ENCODE measurements at regions not wholly inside any gene's neighbourhood (a gene's known extent, or its start where the extent isn't known, plus 50 kb on each side); places are given as distances from the start of the nearest gene placed in this dataset.
A peak's percentile ranks its signal among the peaks of the same experiment; 100 is the strongest.
"Not testable (repeated sequence)": the region's sequence is repeated elsewhere in the genome, so short reads cannot be mapped to it uniquely, and the experiment has no call there.

DNA sequence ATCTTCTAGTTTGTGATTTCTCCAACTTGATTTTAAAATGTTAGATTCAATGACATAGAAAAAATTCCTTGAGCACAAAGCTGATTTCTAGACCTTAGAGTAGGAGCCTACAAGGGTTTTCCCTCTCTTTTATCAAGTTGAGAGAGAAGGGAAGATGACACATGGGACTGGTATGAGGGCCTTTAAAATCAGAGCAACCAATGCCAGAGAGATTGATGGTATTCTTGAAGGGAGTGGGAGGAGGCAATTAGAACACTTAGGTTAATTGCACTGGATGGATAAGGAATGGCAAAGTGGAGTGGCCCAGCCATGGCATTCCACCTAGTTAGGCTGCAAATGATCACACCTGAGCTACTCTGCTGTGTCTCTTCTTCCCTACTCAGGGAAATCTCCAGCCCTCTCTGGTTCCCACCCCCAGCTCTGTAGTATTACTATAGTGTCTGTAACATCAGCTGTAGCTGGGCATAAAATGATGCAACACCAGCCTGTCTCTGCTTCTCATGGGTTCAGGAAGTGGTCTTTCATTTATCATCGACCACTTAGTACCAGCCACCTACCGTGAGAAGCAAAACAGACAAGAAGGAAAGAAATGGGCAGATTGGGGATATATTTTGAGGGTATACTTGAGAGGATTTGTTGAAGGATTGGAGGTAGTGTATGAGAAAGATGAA, 333.6 kb downstream of the DLEU7 start:
- no peak overlapping the region for H3K56ac ChIP-seq (ENCODE audit: low read length)
- no peak overlapping the region for H3K23ac ChIP-seq (ENCODE audit: low read length)
- no peak overlapping the region for H2BK120ac ChIP-seq (ENCODE audit: low read depth, low read length)
- no peak overlapping the region for H4K8ac ChIP-seq (ENCODE audit: low read depth, low read length)
- no peaks in the 10 kb centered on the region for H3K79me1 ChIP-seq (ENCODE audit: low read length)
- H3K4me3 ChIP-seq (ENCODE audit: low read length), result no peak overlapping the region
- H3K18ac ChIP-seq (ENCODE audit: low read length), result no peak overlapping the region
- H2BK15ac ChIP-seq (replicated peaks; ENCODE audit: low read depth), result no peak overlapping the region
- peak; percentile 28 for DNase-seq
- no peaks in the 10 kb centered on the region for H3K27me3 ChIP-seq (ENCODE audit: insufficient read depth, low read length, poor library complexity)
- no peaks in the 10 kb centered on the region for H3K36me3 ChIP-seq (ENCODE audit: control insufficient read depth, insufficient read depth, low read length)
- WGBS (ENCODE audit: extremely low coverage, insufficient coverage, low lambda C conversion rate), result no CpG with 5 or more reads among the region's 2 CpGs
- no peaks in the 10 kb centered on the region for H3K4me1 ChIP-seq (ENCODE audit: control insufficient read depth, low read depth, low read length)
- H3K79me2 ChIP-seq (ENCODE audit: control insufficient read depth, insufficient read depth, low read length), result no peaks in the 10 kb centered on the region
- H3K4me2 ChIP-seq (ENCODE audit: low read length), result no peak overlapping the region
- no peak overlapping the region for H3K9ac ChIP-seq (ENCODE audit: low read length)
- no peak overlapping the region for H3K27ac ChIP-seq (ENCODE audit: low read depth, low read length)
- H2AK5ac ChIP-seq (ENCODE audit: low read length), result no peak overlapping the region
- no peak overlapping the region for H2BK5ac ChIP-seq (ENCODE audit: low read length)
- no peak overlapping the region for H4K5ac ChIP-seq (ENCODE audit: low read length)
- H3K4ac ChIP-seq (ENCODE audit: low read depth, low read length), result no peak overlapping the region

DNA sequence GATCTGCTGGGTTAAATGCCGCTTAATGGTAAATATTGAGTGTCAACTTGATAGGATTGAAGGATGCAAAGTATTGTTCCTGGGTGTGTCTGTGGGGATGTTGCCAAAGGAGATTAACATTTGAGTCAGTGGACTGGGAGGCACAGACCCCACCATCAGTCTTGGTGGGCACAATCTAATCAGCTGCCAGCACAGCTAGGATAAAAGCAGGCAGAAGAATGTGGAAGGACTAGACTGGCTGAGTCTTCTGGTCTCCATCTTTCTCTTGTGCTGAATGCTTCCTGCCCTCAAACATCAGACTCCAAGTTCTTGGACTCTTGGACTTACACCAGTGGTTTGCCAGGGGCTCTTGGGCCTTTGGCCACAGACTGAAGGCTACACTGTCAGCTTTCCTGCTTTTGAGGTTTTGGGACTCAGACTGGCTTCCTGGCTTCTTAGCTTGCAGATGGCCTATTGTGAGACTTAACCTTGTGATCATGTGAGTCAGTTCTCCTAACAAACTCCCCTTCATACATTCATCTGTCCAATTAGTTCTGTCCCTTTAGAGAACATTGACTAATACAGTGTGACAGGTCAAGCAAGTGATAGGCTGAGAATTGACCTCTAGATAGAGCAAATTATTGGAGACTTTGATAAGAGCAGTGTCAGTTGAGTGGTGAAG, 332.5 kb downstream of the DLEU7 start:
- H3K9ac ChIP-seq (ENCODE audit: low read length); H2AK5ac ChIP-seq (ENCODE audit: low read length); H3K4me3 ChIP-seq (ENCODE audit: low read length); H3K4me2 ChIP-seq (ENCODE audit: low read length); H3K4ac ChIP-seq (ENCODE audit: low read depth, low read length); H3K56ac ChIP-seq (ENCODE audit: low read length); H3K23ac ChIP-seq (ENCODE audit: low read length); H3K36me3 ChIP-seq (ENCODE audit: control insufficient read depth, insufficient read depth, low read length); H3K79me1 ChIP-seq (ENCODE audit: low read length); H2BK15ac ChIP-seq (replicated peaks; ENCODE audit: low read depth); H4K5ac ChIP-seq (ENCODE audit: low read length); H3K18ac ChIP-seq (ENCODE audit: low read length); H4K8ac ChIP-seq (ENCODE audit: low read depth, low read length); DNase-seq; H3K79me2 ChIP-seq (ENCODE audit: control insufficient read depth, insufficient read depth, low read length); H3K27ac ChIP-seq (ENCODE audit: low read depth, low read length); H3K27me3 ChIP-seq (ENCODE audit: insufficient read depth, low read length, poor library complexity); H2BK5ac ChIP-seq (ENCODE audit: low read length); H3K4me1 ChIP-seq (ENCODE audit: control insufficient read depth, low read depth, low read length); H2BK120ac ChIP-seq (ENCODE audit: low read depth, low read length): not testable (repeated sequence)
- no CpG with 5 or more reads among the region's 1 CpG for WGBS (ENCODE audit: extremely low coverage, insufficient coverage, low lambda C conversion rate)

GRCh38 chr13:50511877-50512341, 331.6 kb downstream of the DLEU7 start:
- H3K36me3 ChIP-seq (ENCODE audit: control insufficient read depth, insufficient read depth, low read length), result no peaks in the 10 kb centered on the region
- no peak overlapping the region for H2AK5ac ChIP-seq (ENCODE audit: low read length)
- no peaks in the 10 kb centered on the region for H3K27me3 ChIP-seq (ENCODE audit: insufficient read depth, low read length, poor library complexity)
- no peak overlapping the region for H3K27ac ChIP-seq (ENCODE audit: low read depth, low read length)
- no peak overlapping the region for H3K4ac ChIP-seq (ENCODE audit: low read depth, low read length)
- no CpG with 5 or more reads among the region's 4 CpGs for WGBS (ENCODE audit: extremely low coverage, insufficient coverage, low lambda C conversion rate)
- no peak overlapping the region for H3K4me2 ChIP-seq (ENCODE audit: low read length)
- H3K23ac ChIP-seq (ENCODE audit: low read length), result no peak overlapping the region
- no peaks in the 10 kb centered on the region for H3K79me1 ChIP-seq (ENCODE audit: low read length)
- no peak overlapping the region for H2BK120ac ChIP-seq (ENCODE audit: low read depth, low read length)
- H3K79me2 ChIP-seq (ENCODE audit: control insufficient read depth, insufficient read depth, low read length), result no peaks in the 10 kb centered on the region
- H3K9ac ChIP-seq (ENCODE audit: low read length), result no peak overlapping the region
- no peak overlapping the region for H3K56ac ChIP-seq (ENCODE audit: low read length)
- no peak overlapping the region for H4K8ac ChIP-seq (ENCODE audit: low read depth, low read length)
- H3K4me3 ChIP-seq (ENCODE audit: low read length), result no peak overlapping the region
- H2BK15ac ChIP-seq (replicated peaks; ENCODE audit: low read depth), result no peak overlapping the region
- no peaks in the 10 kb centered on the region for H3K4me1 ChIP-seq (ENCODE audit: control insufficient read depth, low read depth, low read length)
- H4K5ac ChIP-seq (ENCODE audit: low read length), result no peak overlapping the region
- no peak overlapping the region for H3K18ac ChIP-seq (ENCODE audit: low read length)
- DNase-seq, result no peak
- no peak overlapping the region for H2BK5ac ChIP-seq (ENCODE audit: low read length)

DNA sequence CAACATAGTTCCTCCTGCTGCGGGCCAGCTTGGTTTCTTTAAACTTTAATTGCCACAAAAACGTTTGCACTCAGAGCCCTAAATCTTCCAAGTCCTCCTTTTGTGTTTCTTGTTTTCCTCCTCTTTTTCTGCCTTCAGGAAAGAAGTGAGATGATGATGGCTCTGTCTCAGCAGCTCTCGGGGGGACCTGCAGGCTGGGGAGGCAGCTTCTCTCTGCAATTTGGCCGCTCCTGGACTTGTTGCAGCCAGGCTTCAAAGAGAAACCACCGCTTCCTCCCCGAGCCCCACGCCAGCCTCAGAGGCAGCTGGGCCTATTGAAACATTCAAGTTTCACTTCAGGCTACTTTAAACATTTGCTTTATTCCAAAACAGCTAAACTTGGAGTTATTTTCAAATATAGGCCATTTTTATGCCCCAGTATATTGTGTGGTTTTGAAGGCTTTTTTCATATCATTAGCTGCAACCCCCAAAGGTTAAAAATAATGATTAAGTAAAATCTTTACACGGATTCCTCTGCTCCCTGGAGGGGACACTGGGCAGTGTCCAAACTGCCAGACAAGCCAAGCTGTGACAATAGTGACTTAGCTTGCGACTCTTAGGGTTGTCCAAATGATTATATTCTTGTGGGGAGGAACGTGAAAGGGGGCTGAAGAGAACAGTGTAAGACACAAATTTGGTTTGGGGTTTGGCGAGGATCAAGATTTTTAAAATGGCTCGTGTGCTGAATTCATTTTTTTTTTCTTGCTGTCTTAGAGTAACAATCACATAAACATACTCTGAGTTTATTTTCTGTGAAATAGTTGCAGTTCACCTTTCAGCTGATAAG, 330.8 kb downstream of the DLEU7 start:
- Histone ChIP-seq H4K5ac (ENCODE audit: low read length) (no peak overlapping the region), H3K27ac (ENCODE audit: low read depth, low read length) (no peak overlapping the region), H3K4me3 (ENCODE audit: low read length) (no peak overlapping the region), H3K4me2 (ENCODE audit: low read length) (no peak overlapping the region), H2BK15ac (replicated peaks; ENCODE audit: low read depth) (no peak overlapping the region), H3K79me2 (ENCODE audit: control insufficient read depth, insufficient read depth, low read length) (no peaks in the 10 kb centered on the region), H3K18ac (ENCODE audit: low read length) (no peak overlapping the region), H3K4me1 (ENCODE audit: control insufficient read depth, low read depth, low read length) (no peaks in the 10 kb centered on the region), H3K27me3 (ENCODE audit: insufficient read depth, low read length, poor library complexity) (no peaks in the 10 kb centered on the region), H4K8ac (ENCODE audit: low read depth, low read length) (no peak overlapping the region), H3K9ac (ENCODE audit: low read length) (no peak overlapping the region), H2BK120ac (ENCODE audit: low read depth, low read length) (no peak overlapping the region), H3K79me1 (ENCODE audit: low read length) (no peaks in the 10 kb centered on the region), H2BK5ac (ENCODE audit: low read length) (no peak overlapping the region), H3K56ac (ENCODE audit: low read length) (no peak overlapping the region), H3K36me3 (ENCODE audit: control insufficient read depth, insufficient read depth, low read length) (no peaks in the 10 kb centered on the region), H2AK5ac (ENCODE audit: low read length) (no peak overlapping the region), H3K4ac (ENCODE audit: low read depth, low read length) (no peak overlapping the region), H3K23ac (ENCODE audit: low read length) (no peak overlapping the region)
- WGBS (ENCODE audit: extremely low coverage, insufficient coverage, low lambda C conversion rate), result no CpG with 5 or more reads among the region's 12 CpGs
- no peak for DNase-seq

- Histone ChIP-seq H3K79me2 (ENCODE audit: control insufficient read depth, insufficient read depth, low read length) (no peaks in the 10 kb centered on the region), H3K4me3 (ENCODE audit: low read length) (no peak overlapping the region), H2AK5ac (ENCODE audit: low read length) (no peak overlapping the region), H3K9ac (ENCODE audit: low read length) (no peak overlapping the region), H3K36me3 (ENCODE audit: control insufficient read depth, insufficient read depth, low read length) (no peaks in the 10 kb centered on the region), H4K8ac (ENCODE audit: low read depth, low read length) (no peak overlapping the region), H3K79me1 (ENCODE audit: low read length) (no peaks in the 10 kb centered on the region), H3K18ac (ENCODE audit: low read length) (no peak overlapping the region), H4K5ac (ENCODE audit: low read length) (no peak overlapping the region), H2BK5ac (ENCODE audit: low read length) (no peak overlapping the region), H3K4me1 (ENCODE audit: control insufficient read depth, low read depth, low read length) (no peaks in the 10 kb centered on the region), H2BK15ac (replicated peaks; ENCODE audit: low read depth) (no peak overlapping the region), H3K27me3 (ENCODE audit: insufficient read depth, low read length, poor library complexity) (no peaks in the 10 kb centered on the region), H3K4me2 (ENCODE audit: low read length) (no peak overlapping the region), H3K23ac (ENCODE audit: low read length) (no peak overlapping the region), H2BK120ac (ENCODE audit: low read depth, low read length) (no peak overlapping the region), H3K56ac (ENCODE audit: low read length) (no peak overlapping the region), H3K27ac (ENCODE audit: low read depth, low read length) (no peak overlapping the region), H3K4ac (ENCODE audit: low read depth, low read length) (no peak overlapping the region)
- no CpG with 5 or more reads among the region's 2 CpGs for WGBS (ENCODE audit: extremely low coverage, insufficient coverage, low lambda C conversion rate)
- DNase-seq, result no peak
Measured at GRCh38 chr13:50513300-50513877, 330.1 kb downstream of the DLEU7 start.
